Cardiac septum (tissue), 1 donor: ENCODE measurements at regions not wholly inside any gene's neighbourhood (a gene's known extent, or its start where the extent isn't known, plus 50 kb on each side); places are given as distances from the start of the nearest gene placed in this dataset.
"Not testable (repeated sequence)": the region's sequence is repeated elsewhere in the genome, so short reads cannot be mapped to it uniquely, and the experiment has no call there.

Source experiments
- DNase-seq: peaks from one replicate; pipeline ENCODE4 v3.0.0-alpha.2; 2020; ENCODE audit warnings: low spot score
- intact Hi-C: fragments of 100-400 bp; cut with DNase I; formaldehyde crosslinking; loops from one replicate; pipeline ENCODE4 v1.14.0; 2022
- donor health status: DM: no; HTN: no; CAD: no.

GRCh38 chrX:22516893-22517292 is 244.2 kb downstream of the CBLL2 start:
- intact Hi-C loops = no loop called here
- DNase-seq = no peak

DNA sequence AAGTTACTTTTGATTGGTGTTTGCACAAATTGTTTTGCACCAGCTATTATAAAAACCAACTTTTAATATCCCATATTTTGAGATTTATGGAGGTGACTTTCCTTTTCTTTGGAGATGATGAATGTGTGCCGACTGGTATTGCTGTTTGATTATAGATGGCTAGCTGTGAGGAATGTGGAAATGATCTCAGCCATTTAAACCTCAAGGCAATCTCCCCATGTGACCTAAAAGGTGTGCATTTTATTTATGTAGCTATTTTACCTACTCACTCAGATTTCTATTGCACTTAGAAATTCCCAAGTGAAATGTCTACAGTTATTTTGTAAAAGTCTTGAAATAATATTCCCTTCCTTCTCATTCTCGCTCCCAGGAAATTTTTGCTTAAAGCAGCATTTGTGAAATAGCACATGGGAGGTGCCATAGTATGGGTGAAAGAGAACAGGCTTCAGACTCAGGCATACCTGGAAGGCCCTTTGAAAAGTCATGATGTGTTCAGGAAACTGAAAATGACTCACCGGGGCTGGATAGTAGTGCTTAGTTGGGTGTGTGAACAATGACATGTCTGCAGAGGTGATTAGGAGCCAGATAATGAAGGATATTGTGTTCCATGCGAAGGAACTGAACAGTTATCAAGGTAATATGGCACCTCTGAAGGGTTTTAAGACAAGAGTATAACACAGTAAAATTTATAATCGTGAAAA is 247.6 kb downstream of the CBLL2 start:
- intact Hi-C loops = no loop called here
- no peak for DNase-seq

DNA sequence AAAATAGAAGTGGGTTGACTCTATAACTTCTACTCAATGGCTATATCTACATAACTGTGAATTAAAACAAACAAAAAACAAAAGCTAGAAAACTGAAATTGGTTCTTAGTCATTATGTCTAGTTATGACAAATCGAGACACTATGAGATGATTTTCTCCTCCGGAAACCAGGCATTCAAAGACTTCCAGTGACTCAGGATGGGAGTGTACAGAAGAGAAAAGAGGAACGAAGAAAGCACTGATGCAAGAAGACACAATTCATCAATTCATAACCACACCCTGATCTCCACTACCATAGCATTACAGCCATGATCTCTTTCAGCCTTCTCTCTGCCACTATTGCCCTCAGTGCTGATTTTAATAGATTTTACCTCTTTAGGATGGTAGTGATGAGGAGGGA is 253.6 kb downstream of the CBLL2 start:
- intact Hi-C loops = no loop called here
- DNase-seq = no peak

DNA sequence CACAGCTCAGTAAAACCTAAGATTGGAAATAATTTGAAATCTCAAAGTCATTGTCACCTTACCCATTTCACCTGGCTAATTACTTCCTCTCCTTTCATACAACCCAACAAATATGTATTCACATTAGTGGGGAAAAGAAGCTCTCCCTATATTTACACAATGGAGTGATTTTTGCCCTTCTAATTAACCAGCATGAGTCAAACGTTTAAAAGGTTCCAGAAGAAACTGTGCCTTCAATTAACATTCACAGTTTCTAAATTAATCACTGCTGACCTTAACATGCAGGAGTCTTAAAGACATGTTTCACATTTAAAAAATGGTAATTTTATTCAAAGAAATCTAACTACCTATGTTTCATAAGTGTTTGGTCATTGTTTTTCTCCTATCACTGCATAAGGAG is 254.6 kb downstream of the CBLL2 start:
- intact Hi-C loops = no loop called here
- no peak for DNase-seq

- no peak for DNase-seq
Measured at GRCh38 chrX:22533898-22534297, 261.2 kb downstream of the CBLL2 start.

GRCh38 chrX:22534643-22535042 is 261.9 kb downstream of the CBLL2 start:
- no peak for DNase-seq
- intact Hi-C loops = no loop called here

More at GRCh38 chrX:22533898-22534297, 261.2 kb downstream of the CBLL2 start:
- intact Hi-C loops = no loop called here

GRCh38 chrX:22536746-22537304 is 264.1 kb downstream of the CBLL2 start:
- intact Hi-C loops = no loop called here
- no peak for DNase-seq

- intact Hi-C loops = no loop called here
- no peak for DNase-seq
Measured at GRCh38 chrX:22538580-22538979, 265.9 kb downstream of the CBLL2 start.

DNA sequence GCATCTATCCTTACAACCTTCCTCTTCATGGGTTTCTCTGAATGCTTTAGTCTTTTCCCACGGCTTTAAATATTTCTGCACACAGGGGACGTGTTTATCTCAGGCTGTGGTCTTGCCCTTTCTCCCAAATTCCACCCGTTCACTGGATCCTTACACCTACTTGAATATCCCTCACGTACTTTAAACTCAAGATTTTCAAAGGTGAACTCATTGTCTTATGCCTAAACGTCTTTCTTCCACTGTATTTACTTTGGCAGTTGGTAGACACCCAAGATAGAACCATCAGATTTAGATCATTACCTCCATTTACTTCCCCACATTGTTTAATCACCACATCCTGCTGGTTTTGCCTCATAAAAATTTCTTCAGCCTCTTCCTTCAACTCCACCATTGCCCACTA is 269.2 kb downstream of the CBLL2 start:
- intact Hi-C loops = no loop called here
- DNase-seq = no peak

- intact Hi-C loops = no loop called here
- DNase-seq = no peak
Measured at GRCh38 chrX:22542641-22543040, 269.9 kb downstream of the CBLL2 start.

DNA sequence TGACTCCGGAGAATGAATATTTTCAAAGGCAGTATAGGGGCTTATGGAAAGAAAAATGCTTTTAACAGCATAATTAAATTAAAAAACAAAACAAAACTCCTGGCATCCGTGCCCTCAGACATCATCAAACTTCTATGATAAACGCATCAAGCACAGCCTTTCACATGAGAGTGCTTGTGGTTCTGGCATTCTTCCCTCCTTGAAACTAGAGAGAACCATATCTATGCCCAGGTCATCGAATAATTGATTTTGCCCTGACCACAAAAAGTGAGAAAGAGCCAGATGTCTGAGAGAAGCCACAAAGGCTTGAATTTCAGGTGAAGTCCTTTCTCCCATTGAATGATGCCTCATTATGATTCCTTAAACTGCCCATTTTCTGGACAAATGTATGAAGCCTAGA is 286.8 kb downstream of the CBLL2 start:
- no peak for DNase-seq
- intact Hi-C loops = no loop called here

DNA sequence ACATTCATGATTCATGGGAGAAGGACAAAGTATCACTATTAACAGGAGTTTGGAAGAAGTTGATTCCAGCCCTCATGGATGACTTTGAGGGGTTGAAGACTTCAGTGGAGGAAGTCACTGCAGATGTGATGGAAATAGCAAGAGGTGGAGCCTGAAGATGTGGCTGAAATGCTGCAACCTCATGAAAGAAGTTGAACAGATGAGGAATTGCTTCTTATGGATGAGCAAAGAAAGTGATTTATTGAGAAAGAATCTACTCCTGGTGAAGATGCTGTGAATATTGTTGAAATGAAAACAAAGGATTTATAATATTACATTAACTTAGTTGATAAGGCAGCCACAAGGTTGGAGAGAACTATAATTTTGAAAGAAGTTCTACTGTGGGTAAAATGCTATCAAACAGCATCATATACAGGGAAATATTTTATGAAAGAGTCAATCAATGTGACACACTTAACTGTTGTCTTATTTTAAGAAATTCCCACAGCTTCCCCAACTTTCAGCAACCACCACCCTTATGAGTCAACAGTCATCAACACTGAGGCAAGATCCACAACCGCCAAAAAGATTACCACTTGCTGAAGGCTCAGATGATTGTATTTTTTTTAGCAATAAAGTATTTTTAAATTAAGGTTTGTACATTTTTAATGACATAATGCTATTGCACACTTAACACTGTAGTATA is 302.6 kb downstream of the CBLL2 start:
- DNase-seq = no peak
- intact Hi-C loops = no loop called here

DNA sequence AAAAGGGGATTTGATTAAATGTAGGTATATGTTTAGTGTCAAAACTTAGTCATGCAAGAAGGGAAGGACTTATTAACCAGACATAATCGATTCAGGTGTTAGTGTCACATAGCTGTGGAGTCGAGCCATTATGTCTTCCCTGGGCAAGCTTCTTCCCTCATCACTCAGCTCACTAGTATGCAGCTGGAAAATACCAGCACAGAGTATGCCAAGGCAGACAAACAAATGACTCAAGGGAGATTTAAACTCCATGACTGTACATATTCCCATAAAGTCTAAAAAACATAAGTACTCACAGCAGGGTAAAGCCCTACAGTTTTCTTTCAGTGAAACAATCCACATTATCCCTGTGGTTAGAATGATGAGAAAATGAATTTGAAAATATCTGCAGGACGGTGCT is 304.5 kb downstream of the CBLL2 start:
- intact Hi-C loops = no loop called here
- no peak for DNase-seq

GRCh38 chrX:22585831-22586230 is 313.1 kb downstream of the CBLL2 start:
- no peak for DNase-seq
- intact Hi-C loops = no loop called here

DNA sequence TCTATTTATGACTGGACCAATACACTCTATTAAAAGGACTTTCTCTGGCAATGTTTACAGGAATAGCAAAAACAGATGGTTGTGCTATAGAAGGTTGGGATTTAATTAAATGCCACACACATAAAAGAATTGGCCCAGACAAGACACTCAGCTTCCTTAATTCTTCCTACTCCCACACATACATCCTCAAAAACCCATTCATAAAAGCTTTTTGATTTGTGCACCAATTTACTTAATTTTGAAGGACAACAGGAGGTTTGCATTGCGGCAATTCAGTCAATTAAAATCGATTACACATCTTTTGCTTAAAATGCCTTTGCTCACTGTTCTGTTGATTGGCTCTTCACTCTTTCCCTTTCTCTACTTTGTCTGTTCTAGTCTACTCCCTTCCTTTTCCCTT is 317.1 kb downstream of the CBLL2 start:
- DNase-seq = no peak
- intact Hi-C loops = no loop called here

- intact Hi-C loops = no loop called here
Measured at GRCh38 chrX:22594766-22595165, 322.1 kb downstream of the CBLL2 start.

GRCh38 chrX:22603060-22603459 is 330.3 kb downstream of the CBLL2 start:
- no peak for DNase-seq
- intact Hi-C loops = no loop called here

More at GRCh38 chrX:22594766-22595165, 322.1 kb downstream of the CBLL2 start:
- no peak for DNase-seq

- intact Hi-C loops, DNase-seq: not testable (repeated sequence)
Measured at GRCh38 chrX:22609452-22609851, 336.7 kb downstream of the CBLL2 start.

DNA sequence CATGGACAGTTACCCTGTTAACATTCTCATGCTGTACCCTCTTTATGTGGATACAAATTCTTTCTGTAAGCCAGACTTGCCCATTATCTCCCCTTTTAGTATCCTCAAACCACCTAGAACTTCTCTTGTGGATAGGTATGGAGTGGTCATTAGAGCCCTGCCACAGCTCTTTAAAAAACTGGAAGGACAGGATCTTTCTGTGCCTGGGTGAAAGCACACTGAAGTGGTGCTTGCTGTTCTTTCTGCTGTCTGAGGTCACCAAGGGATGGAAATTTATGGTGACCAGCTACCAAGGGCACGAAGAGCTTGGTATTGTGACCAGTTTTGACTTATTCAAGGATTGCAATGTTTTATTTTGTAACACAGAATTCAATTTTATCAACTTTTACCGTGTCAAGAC is 344.2 kb downstream of the CBLL2 start:
- intact Hi-C loops = no loop called here

DNA sequence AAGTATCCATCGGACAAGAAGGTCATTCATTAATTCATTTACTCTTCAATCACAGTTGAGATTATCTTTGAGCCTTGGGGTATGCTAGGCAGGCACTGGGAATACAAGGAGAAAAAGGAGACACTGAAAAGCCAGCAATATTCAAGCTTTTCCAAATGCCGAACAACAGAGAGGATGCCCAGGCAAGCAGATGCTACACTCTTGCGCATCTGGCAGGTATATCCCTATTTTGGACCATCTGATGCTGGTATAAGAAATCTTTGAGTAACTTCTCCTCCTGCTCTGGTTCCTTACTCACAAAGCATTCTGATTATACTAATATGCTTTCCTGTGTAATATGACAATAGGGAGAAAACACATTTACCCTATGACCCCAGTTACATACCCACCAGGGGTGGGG is 354.9 kb downstream of the CBLL2 start:
- DNase-seq = no peak
- intact Hi-C loops = loop anchor here (5.0 kb wide), 1 partner anchor 385 kb away; no protein-coding TSS in a partner anchor

More for the DNA sequence above, 344.2 kb downstream of the CBLL2 start:
- no peak for DNase-seq

- intact Hi-C loops = loop anchor here (5.0 kb wide), 1 partner anchor 384 kb away; no protein-coding TSS in a partner anchor
- DNase-seq = no peak
Measured at GRCh38 chrX:22628275-22628674, 355.6 kb downstream of the CBLL2 start.
